ENCODE measurements at regions not wholly inside any gene's neighbourhood (a gene's known extent, or its start where the extent isn't known, plus 50 kb on each side); places are given as distances from the start of the nearest gene placed in this dataset.

DNA sequence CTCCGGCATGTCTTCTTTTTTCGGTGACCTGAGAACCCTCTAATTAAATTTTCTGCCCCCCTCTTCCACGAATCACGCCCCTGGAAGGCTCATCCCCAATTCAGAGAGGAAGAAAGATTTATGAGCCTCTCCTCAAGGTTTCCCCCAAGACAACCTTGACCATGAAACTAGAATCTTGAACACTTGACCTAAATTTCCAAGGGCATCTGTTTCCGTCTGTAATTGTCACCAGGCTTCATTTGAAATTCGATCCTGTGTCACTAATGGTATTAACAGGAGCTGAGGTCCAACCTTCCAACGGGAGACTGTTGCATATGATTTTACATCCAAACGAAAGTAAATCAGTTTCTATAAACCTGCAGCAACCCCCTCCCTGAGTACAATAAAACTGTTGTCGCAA, 139.9 kb upstream of the ZIC3 start:
- Histone ChIP-seq H3K9ac (ENCODE audit: low read depth, low read length) (peak overlapping the region; percentile 59; the same call in 1 of the 2 replicates), H3K9me3 (ENCODE audit: control insufficient read depth, insufficient read depth, low read length) (peaks cover 3% of the 10 kb centered on the region; the same call in 1 of the 2 replicates), H3K4me1 (ENCODE audit: insufficient read depth, low read length) (peaks cover 15% of the 10 kb centered on the region; the same call in 1 of the 2 replicates), H3K36me3 (ENCODE audit: insufficient read depth, low read length) (no peaks in the 10 kb centered on the region)

DNA sequence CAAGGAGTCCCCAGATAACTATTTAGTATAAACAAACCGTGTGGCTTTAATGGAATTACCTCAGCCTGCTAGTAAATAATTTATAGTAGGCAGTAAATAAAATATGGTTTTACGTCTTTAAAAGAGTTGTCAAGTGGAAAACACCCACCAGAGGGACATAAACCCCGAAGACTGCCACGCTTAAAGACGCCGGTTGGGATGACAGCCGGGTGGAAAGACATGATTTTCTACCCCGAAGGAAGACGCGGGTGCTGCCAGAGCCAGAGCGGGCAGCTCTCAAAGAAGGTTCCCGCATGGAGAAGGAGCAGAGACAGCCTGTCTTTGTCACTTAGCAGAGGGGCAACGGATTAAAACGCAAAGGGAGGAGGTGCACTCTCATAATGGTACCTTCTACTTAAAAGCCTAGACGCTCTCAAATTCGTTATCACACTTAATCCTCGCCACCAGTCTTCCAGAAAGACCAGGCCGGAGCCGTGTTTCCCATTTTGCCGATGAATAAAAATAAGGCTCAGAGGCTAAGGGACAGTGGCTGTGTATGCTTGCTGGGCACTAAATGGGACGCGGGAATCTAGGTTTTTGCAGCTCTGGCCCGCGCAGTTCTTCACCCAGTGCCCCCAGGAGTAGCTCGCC, 140.5 kb upstream of the ZIC3 start:
- Histone ChIP-seq H3K4me1 (ENCODE audit: insufficient read depth, low read length) (peaks cover 12% of the 10 kb centered on the region; the same call in 1 of the 2 replicates), H3K36me3 (ENCODE audit: insufficient read depth, low read length) (no peaks in the 10 kb centered on the region), H3K9ac (ENCODE audit: low read depth, low read length) (peak overlapping the region; percentile 59; the same call in 1 of the 2 replicates), H3K9me3 (ENCODE audit: control insufficient read depth, insufficient read depth, low read length) (peaks cover 3% of the 10 kb centered on the region; the same call in 1 of the 2 replicates)

DNA sequence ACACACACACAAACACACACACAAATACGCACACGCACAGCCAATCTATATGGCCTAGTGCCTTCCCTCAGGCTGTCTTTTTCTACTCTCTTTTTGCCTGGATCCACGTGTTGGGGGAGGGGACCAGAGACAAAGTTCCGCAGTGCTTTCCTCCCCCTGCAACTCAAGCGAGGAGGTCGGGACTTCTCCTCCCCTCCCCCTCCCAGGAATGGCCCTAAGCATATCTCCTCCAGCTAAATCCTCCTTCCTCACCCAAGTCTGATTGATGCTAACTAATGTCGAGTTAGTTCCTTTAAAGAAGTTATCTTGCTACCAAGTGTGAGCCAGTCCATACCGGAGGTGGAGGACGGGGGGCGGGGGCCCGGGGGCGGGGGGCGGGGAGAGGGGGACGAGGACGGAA, 141.2 kb upstream of the ZIC3 start:
- H3K4me1 ChIP-seq (ENCODE audit: insufficient read depth, low read length) = peaks cover 12% of the 10 kb centered on the region; the same call in 1 of the 2 replicates
- peak overlapping the region; percentile 41; the same call in 1 of the 2 replicates for H3K9ac ChIP-seq (ENCODE audit: low read depth, low read length)
- H3K36me3 ChIP-seq (ENCODE audit: insufficient read depth, low read length) = no peaks in the 10 kb centered on the region
- H3K9me3 ChIP-seq (ENCODE audit: control insufficient read depth, insufficient read depth, low read length) = peaks cover 3% of the 10 kb centered on the region; the same call in 1 of the 2 replicates

DNA sequence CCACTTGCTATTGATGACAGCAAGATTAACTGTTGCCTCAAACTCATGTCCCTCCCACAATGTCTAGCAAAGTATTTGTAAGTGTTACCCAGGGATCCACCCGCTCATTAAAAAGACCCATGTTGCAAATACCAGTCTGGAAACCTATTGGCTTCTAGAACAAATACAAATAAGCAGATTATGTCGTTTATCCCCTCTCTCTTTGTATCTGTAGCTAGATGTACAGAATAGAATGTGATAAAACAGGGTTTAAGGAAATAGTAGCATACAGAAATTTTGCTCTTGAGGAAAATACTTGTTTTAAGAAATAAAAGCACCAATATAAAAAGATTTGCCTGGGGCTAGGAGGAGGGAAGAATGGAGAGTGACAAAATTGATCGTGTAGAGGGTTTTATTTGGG, 142.7 kb upstream of the ZIC3 start:
- H3K36me3 ChIP-seq (ENCODE audit: insufficient read depth, low read length) = no peaks in the 10 kb centered on the region
- peaks cover 1% of the 10 kb centered on the region; the same call in 1 of the 2 replicates for H3K9me3 ChIP-seq (ENCODE audit: control insufficient read depth, insufficient read depth, low read length)
- H3K4me1 ChIP-seq (ENCODE audit: insufficient read depth, low read length) = peaks cover 12% of the 10 kb centered on the region; the same call in 1 of the 2 replicates
- no peak overlapping the region for H3K9ac ChIP-seq (ENCODE audit: low read depth, low read length)

DNA sequence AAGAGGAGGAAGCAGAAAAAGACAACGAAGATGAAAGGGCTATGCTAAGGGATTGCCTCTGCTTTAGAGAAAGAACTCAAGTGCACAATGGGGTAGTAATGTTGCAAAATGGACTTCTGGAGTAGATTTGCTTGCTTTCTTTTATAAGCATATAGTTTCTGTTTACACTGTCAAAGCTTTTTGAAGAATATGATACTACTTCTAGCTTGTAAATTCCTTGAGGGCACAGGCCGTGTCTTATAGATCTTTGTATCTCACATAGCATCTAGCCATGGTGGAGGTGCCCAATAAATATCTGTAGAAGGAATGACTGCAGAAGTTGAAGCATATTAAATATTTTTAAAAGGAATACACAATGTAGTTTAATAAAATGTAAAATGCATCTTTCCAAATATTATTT, 147.8 kb upstream of the ZIC3 start:
- no peak overlapping the region for H3K9ac ChIP-seq (ENCODE audit: low read depth, low read length)
- H3K4me1 ChIP-seq (ENCODE audit: insufficient read depth, low read length) = no peaks in the 10 kb centered on the region
- no peaks in the 10 kb centered on the region for H3K9me3 ChIP-seq (ENCODE audit: control insufficient read depth, insufficient read depth, low read length)
- no peaks in the 10 kb centered on the region for H3K36me3 ChIP-seq (ENCODE audit: insufficient read depth, low read length)

DNA sequence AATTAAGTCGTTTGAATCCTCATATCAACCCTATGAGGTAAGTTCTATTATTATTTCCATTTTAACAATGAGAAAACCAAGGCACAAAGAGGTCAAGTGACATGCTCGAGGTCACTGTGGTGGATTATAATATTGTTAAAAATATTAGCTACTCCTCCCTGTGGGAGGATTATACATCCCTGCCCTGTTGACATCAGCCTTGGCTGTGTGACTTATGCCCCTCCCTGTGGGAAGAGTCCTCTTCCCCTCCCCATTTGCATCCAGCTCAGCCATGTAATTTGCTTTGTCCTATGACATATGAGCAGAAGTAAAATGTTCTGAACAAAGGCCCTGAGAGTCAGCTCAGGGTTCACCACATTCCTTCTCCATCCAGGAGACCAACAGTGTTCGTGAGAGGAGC, 152.7 kb upstream of the ZIC3 start:
- no peaks in the 10 kb centered on the region for H3K4me1 ChIP-seq (ENCODE audit: insufficient read depth, low read length)
- no peaks in the 10 kb centered on the region for H3K9me3 ChIP-seq (ENCODE audit: control insufficient read depth, insufficient read depth, low read length)
- no peaks in the 10 kb centered on the region for H3K36me3 ChIP-seq (ENCODE audit: insufficient read depth, low read length)
- H3K9ac ChIP-seq (ENCODE audit: low read depth, low read length) = no peak overlapping the region

DNA sequence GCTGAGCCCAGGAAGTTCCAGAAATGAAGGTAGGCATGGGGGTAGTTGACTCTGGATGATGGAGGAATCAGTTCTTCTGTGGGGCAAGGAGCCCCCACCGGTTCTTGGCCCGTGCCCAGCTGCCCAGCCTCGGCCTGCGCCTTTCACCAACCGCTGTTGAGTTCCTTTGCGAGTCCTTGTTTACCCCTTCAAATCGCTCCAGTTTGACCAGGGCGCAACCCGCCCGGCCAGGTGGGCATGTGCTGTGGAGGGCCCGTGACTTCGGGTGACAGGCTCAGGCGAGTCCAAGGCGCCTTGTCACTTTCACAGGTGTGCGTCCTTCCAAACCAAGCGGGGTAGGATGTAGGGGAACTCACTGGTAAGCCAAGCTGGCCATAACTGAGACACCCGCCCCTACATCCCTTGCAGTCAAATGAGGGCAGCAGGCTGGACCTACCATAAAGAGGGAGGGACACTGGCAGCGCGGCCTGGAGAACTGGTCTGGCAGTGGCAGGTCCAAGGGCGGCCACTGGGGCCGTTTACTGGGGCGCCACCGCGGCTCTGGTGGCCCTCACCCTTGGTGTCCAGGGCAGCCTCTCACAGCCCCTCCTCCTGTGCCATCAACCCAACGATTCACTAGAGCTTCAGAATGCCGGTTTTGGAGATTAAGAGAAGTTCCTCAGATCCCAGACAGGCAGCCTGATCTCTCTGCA, 160.3 kb upstream of the ZIC3 start:
- Histone ChIP-seq H3K36me3 (ENCODE audit: insufficient read depth, low read length) (no peaks in the 10 kb centered on the region), H3K9me3 (ENCODE audit: control insufficient read depth, insufficient read depth, low read length) (no peaks in the 10 kb centered on the region), H3K9ac (ENCODE audit: low read depth, low read length) (no peak overlapping the region), H3K4me1 (ENCODE audit: insufficient read depth, low read length) (no peaks in the 10 kb centered on the region)

DNA sequence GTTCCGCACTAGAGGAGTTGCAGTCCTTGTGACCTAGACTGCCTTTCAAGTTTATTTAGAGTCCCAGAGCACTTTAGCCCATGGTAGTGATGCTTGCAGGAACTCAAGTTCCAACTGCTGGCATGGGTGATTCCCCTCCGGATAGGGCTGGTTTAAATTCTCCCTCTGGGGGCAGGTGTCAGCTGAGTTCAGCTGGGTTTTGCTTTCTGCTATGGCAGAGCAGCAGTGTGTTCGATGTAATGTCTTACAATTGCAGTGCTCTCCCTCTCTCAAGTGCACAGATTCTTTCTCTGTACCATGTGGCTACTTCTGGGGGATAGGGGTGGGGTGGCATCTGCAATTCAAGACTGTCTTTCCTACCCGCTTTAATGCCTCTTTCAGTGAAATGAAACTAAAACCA, 164.8 kb upstream of the ZIC3 start:
- no peaks in the 10 kb centered on the region for H3K36me3 ChIP-seq (ENCODE audit: insufficient read depth, low read length)
- no peak overlapping the region for H3K9ac ChIP-seq (ENCODE audit: low read depth, low read length)
- no peaks in the 10 kb centered on the region for H3K4me1 ChIP-seq (ENCODE audit: insufficient read depth, low read length)
- no peaks in the 10 kb centered on the region; the same call in 1 of the 2 replicates for H3K9me3 ChIP-seq (ENCODE audit: control insufficient read depth, insufficient read depth, low read length)

DNA sequence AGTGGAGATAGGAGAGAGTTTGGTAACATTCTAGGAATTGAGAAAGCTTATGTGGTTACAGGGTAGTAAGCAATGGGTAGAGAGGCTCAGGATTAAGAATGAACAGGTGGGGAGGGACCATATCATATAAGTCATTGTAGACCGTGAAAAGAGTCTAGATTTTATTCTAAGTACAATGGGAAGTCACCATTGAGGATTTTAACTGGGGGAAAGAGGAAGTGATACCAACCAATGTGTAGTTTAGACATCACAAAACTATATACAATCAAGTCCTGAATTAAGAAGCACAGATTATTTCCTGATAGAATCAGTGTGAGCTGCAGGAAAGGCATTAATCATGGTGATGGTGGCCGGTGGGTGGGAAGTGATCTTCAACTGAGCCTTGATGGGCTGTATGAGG, 178.3 kb upstream of the ZIC3 start:
- H3K9me3 ChIP-seq (ENCODE audit: control insufficient read depth, insufficient read depth, low read length) = no peaks in the 10 kb centered on the region
- no peaks in the 10 kb centered on the region for H3K36me3 ChIP-seq (ENCODE audit: insufficient read depth, low read length)
- H3K9ac ChIP-seq (ENCODE audit: low read depth, low read length) = no peak overlapping the region
- no peaks in the 10 kb centered on the region for H3K4me1 ChIP-seq (ENCODE audit: insufficient read depth, low read length)

DNA sequence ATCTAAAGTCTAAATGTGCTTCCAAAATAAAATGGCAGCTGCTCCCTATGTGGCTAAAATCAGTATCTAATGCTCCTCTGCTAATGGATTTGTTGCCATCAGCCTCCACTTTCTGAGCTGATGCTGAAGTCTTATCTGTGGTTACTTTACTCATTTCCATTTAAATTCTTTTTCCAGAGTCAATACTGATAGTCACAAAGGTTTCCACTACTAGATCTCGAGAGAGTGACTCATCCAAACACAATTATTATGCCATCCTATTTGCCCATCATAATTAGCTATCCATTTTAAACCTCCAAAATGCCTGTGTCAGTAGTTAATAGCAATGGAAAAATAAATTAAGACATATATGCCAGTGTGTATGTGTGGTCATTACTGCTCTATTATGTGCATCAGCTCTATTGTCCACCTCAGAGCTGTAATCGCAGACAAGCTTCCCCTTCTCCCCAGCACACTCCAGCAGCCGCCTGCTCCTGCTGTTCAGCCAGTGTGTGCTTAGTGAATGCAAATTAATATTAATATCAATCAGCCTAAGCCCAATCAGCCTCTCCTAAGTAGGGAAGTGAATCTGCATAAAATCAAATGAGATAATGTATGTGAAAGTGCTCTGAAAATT, 199.8 kb upstream of the ZIC3 start:
- no peak overlapping the region for H3K9ac ChIP-seq (ENCODE audit: low read depth, low read length)
- H3K4me1 ChIP-seq (ENCODE audit: insufficient read depth, low read length) = no peaks in the 10 kb centered on the region
- no peaks in the 10 kb centered on the region for H3K36me3 ChIP-seq (ENCODE audit: insufficient read depth, low read length)
- no peaks in the 10 kb centered on the region for H3K9me3 ChIP-seq (ENCODE audit: control insufficient read depth, insufficient read depth, low read length)

DNA sequence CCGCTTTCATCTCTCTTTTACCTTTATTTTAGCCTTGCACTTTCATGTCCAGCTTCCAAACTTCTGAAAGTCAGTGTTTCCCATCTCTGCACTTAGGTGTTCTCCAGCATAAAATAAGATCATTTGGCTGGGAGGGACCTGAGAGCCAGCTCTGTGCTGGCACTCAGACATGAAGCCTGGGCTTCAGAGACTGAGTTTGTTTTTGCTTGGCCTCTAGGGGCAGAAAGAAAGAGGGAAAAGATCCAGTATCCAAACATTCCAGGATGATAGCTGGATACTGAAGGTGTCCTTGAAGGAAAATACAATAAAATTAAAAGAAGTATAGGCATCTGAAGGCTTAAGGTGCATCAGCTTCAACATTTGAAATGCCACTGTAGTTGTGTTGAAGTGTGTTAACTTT, 202.4 kb upstream of the ZIC3 start:
- Histone ChIP-seq H3K9ac (ENCODE audit: low read depth, low read length) (no peak overlapping the region), H3K9me3 (ENCODE audit: control insufficient read depth, insufficient read depth, low read length) (no peaks in the 10 kb centered on the region), H3K36me3 (ENCODE audit: insufficient read depth, low read length) (no peaks in the 10 kb centered on the region), H3K4me1 (ENCODE audit: insufficient read depth, low read length) (no peaks in the 10 kb centered on the region)

DNA sequence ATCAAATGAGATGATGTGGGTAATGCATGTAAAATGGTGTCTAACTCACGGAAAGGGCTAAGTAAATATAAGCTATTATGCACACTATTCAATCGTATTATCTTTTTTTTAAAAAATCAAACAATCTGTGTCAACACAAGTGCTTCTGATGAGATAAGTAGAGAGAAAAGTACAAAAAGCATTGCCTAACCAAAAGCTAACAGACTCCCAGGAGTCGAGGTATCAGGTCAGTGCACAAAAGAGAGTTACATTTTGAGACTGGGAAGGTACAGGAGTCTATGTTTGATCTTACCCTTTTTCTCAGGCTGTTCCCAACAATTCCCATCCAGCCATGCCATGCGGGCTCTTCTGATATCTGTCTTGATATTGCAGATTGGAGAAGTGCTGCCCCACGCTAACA, 203.3 kb upstream of the ZIC3 start:
- Histone ChIP-seq H3K9me3 (ENCODE audit: control insufficient read depth, insufficient read depth, low read length) (no peaks in the 10 kb centered on the region), H3K9ac (ENCODE audit: low read depth, low read length) (no peak overlapping the region), H3K36me3 (ENCODE audit: insufficient read depth, low read length) (no peaks in the 10 kb centered on the region), H3K4me1 (ENCODE audit: insufficient read depth, low read length) (no peaks in the 10 kb centered on the region)

DNA sequence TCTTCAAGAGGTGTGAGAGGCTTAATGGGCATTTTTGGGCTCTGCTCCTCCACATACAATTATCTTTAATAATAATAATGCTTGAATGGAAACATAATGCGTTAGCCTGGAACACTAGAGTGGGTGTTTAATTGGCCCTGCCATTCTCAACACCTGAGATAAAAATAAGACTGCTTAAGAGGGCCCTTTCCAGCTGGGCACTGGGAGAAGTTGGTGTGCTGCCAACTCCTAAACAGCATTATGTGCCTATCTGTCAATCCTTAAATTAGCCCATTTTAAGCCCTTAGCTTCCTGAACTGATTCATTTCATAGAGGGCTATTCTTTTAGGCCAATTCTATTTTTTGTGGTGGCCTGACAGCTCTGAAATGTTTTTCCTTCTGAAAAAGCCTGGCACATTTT, 211.1 kb upstream of the ZIC3 start:
- no peaks in the 10 kb centered on the region for H3K4me1 ChIP-seq (ENCODE audit: insufficient read depth, low read length)
- no peaks in the 10 kb centered on the region for H3K9me3 ChIP-seq (ENCODE audit: control insufficient read depth, insufficient read depth, low read length)
- H3K9ac ChIP-seq (ENCODE audit: low read depth, low read length) = no peak overlapping the region
- no peaks in the 10 kb centered on the region for H3K36me3 ChIP-seq (ENCODE audit: insufficient read depth, low read length)

DNA sequence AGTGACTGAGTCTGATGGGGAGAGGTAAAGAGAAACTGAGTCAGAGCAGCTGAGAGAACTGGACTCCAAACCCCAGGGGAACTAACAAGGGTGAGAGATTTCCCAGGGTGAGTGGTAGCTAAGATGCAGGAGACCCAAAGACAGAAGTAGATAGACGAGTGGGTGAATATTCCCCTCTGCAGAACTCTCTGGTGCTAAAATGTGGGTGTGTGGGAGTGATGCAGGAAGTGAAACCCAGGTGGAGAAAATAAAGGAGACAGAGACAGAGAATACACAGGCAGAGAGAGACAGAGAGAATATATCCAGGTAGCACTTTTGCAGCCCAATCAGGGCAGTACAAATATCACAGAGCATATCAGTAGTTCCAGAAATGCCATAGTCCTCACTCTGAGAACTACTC, 212.5 kb upstream of the ZIC3 start:
- Histone ChIP-seq H3K4me1 (ENCODE audit: insufficient read depth, low read length) (no peaks in the 10 kb centered on the region), H3K36me3 (ENCODE audit: insufficient read depth, low read length) (no peaks in the 10 kb centered on the region), H3K9me3 (ENCODE audit: control insufficient read depth, insufficient read depth, low read length) (no peaks in the 10 kb centered on the region), H3K9ac (ENCODE audit: low read depth, low read length) (no peak overlapping the region)

Measured in ES-I3 (cell line).